ENCODE measurements at regions not wholly inside any gene's neighbourhood (a gene's known extent, or its start where the extent isn't known, plus 50 kb on each side); places are given as distances from the start of the nearest gene placed in this dataset.

DNA sequence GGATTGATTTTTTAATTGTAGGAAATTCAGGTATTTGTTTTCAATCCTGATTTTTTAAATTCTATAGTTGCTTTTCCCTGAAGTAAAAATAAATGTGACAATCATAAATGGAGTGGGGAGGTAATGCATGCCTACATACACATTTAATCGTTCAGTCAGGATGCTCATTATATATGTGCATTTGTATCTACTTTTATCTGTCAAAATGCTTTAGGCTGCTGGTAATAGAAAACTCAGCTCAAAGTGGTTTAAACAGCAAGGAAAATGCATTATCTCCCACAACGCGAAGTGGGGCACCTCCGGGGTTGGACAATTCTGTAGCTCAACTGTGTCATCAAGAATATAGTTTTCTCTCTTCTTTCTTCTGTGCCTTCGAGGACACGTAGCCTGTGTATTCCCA, 116.4 kb upstream of the SASH1 start:
- TF ChIP-seq EGR1 (IDR thresholded peaks at IDR 0.05) (no peak), EP300 (IDR thresholded peaks at IDR 0.05; ENCODE audit: borderline replicate concordance) (no peak), FOXM1 (IDR thresholded peaks at IDR 0.05; ENCODE audit: borderline replicate concordance, low read depth) (no peak), REST (IDR thresholded peaks at IDR 0.05; ENCODE audit: low read depth) (no peak), YY1 (IDR thresholded peaks at IDR 0.05; ENCODE audit: low read depth) (no peak), TCF12 (IDR thresholded peaks at IDR 0.05; ENCODE audit: low read depth) (no peak), TEAD4 (IDR thresholded peaks at IDR 0.05) (no peak), ZBTB7A (IDR thresholded peaks at IDR 0.05; ENCODE audit: low read depth) (no peak), RAD21 (IDR thresholded peaks at IDR 0.05; ENCODE audit: low read depth) (no peak), TAF1 (IDR thresholded peaks at IDR 0.05; ENCODE audit: low read depth) (no peak), CEBPB (IDR thresholded peaks at IDR 0.05) (no peak), CREB1 (IDR thresholded peaks at IDR 0.05; ENCODE audit: low read depth) (no peak), USF1 (IDR thresholded peaks at IDR 0.05) (no peak), NFIC (IDR thresholded peaks at IDR 0.05) (no peak)
- TF ChIP-seq, protein P1, sequence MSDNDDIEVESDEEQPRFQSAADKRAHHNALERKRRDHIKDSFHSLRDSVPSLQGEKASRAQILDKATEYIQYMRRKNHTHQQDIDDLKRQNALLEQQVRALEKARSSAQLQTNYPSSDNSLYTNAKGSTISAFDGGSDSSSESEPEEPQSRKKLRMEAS (IDR thresholded peaks at IDR 0.05), result no peak

DNA sequence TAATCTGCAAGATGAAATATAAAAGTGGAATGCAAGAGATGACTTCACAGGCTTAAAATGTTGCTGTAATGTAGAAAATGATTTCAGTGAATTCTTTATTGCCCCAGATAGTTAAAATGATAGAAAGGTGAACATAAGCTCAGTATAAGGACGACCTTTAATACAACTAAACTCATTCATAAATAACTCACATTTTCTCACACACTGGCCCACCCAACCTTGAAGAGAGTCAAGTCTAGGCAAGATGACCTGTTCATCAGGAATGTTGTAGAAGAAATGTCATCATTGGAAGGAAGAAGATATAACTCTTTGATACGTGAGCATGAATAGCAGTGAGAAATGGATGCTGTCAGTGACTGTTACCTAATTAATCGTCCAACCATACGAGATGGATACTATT, 111.1 kb upstream of the SASH1 start:
- TF ChIP-seq CEBPB (IDR thresholded peaks at IDR 0.05) (no peak), TEAD4 (IDR thresholded peaks at IDR 0.05) (peak; percentile 56; the same call in 1 of the 2 replicates), EGR1 (IDR thresholded peaks at IDR 0.05) (no peak), RAD21 (IDR thresholded peaks at IDR 0.05; ENCODE audit: low read depth) (no peak), EP300 (IDR thresholded peaks at IDR 0.05; ENCODE audit: borderline replicate concordance) (peak; percentile 65; the same call in 1 of the 2 replicates), REST (IDR thresholded peaks at IDR 0.05; ENCODE audit: low read depth) (no peak), USF1 (IDR thresholded peaks at IDR 0.05) (no peak), TCF12 (IDR thresholded peaks at IDR 0.05; ENCODE audit: low read depth) (0 out of 2 replicates have a peak, but pooled peaks have one; percentile 20)

DNA sequence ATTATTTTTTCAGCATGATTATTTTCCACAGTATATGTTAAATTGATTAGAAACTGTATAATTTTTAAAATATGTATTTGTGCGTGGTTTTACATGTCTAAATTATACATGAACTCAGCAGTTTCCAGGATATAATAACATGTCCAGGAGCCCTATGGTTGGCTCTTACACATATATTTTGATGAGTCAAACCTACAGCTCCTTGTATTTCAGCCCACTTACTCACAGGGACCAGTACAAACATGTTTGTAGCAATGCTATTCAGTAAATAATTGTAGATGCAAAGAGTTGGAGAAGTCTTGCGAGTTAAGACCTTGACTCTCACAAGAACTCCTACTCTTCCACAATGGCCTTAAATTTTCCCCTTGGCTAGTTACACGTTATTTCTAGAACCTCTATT, 107.2 kb upstream of the SASH1 start:
- TF ChIP-seq ZBTB7A (IDR thresholded peaks at IDR 0.05; ENCODE audit: low read depth), result no peak
- TF ChIP-seq FOXM1 (IDR thresholded peaks at IDR 0.05; ENCODE audit: borderline replicate concordance, low read depth), result no peak
- TF ChIP-seq CREB1 (IDR thresholded peaks at IDR 0.05; ENCODE audit: low read depth), result no peak
- no peak for TF ChIP-seq NFIC (IDR thresholded peaks at IDR 0.05)
- no peak for TF ChIP-seq TCF12 (IDR thresholded peaks at IDR 0.05; ENCODE audit: low read depth)
- TF ChIP-seq TAF1 (IDR thresholded peaks at IDR 0.05; ENCODE audit: low read depth), result no peak
- TF ChIP-seq EGR1 (IDR thresholded peaks at IDR 0.05), result no peak
- no peak for TF ChIP-seq USF1 (IDR thresholded peaks at IDR 0.05)
- no peak for TF ChIP-seq YY1 (IDR thresholded peaks at IDR 0.05; ENCODE audit: low read depth)
- no peak for TF ChIP-seq TEAD4 (IDR thresholded peaks at IDR 0.05)
- no peak for TF ChIP-seq CEBPB (IDR thresholded peaks at IDR 0.05)
- TF ChIP-seq REST (IDR thresholded peaks at IDR 0.05; ENCODE audit: low read depth), result no peak
- TF ChIP-seq EP300 (IDR thresholded peaks at IDR 0.05; ENCODE audit: borderline replicate concordance), result no peak
- no peak for TF ChIP-seq RAD21 (IDR thresholded peaks at IDR 0.05; ENCODE audit: low read depth)
- TF ChIP-seq, protein P1 (IDR thresholded peaks at IDR 0.05), result no peak

GRCh38 chr6:148238713-148239112, 103.9 kb upstream of the SASH1 start:
- TF ChIP-seq, protein P1 (IDR thresholded peaks at IDR 0.05), result no peak
- TF ChIP-seq CEBPB (IDR thresholded peaks at IDR 0.05) (no peak), EP300 (IDR thresholded peaks at IDR 0.05; ENCODE audit: borderline replicate concordance) (no peak), FOXM1 (IDR thresholded peaks at IDR 0.05; ENCODE audit: borderline replicate concordance, low read depth) (no peak), EGR1 (IDR thresholded peaks at IDR 0.05) (no peak), CREB1 (IDR thresholded peaks at IDR 0.05; ENCODE audit: low read depth) (no peak), REST (IDR thresholded peaks at IDR 0.05; ENCODE audit: low read depth) (no peak), TCF12 (IDR thresholded peaks at IDR 0.05; ENCODE audit: low read depth) (no peak), TAF1 (IDR thresholded peaks at IDR 0.05; ENCODE audit: low read depth) (no peak), NFIC (IDR thresholded peaks at IDR 0.05) (no peak)

Data from Ishikawa (cell line).